Psoas muscle (tissue), 7 donors: ENCODE measurements at regions not wholly inside any gene's neighbourhood (a gene's known extent, or its start where the extent isn't known, plus 50 kb on each side); places are given as distances from the start of the nearest gene placed in this dataset.

Experiments
- ATAC-seq, 4 donors: fragments of 200-7000 bp; cut with Tn5 transposase; one replicate each; pipeline ENCODE4 v1.9.1; 2020; ENCODE audit warnings: moderate library complexity in 3 of 4, mild to moderate bottlenecking in 2 of 4
- DNase-seq, 2 donors: peaks; one replicate each; pipeline ENCODE4 v3.0.0-alpha.2; 2020
- H3K27ac ChIP-seq: fragments of 200-600 bp; one replicate; pipeline ENCODE4 v1.8.0; 2022
- H3K27me3 ChIP-seq, 3 donors: fragments of 200-600 bp in 1 of 3; one replicate each; pipeline versions ENCODE4 v1.6.1 to v1.8.0; 2013 to 2022; ENCODE audit warnings: low read length in 2 of 3, mild to moderate bottlenecking in 2 of 3, moderate library complexity in 1 of 3; ENCODE audit not compliant: insufficient read depth in 3 of 3
- H3K36me3 ChIP-seq, 2 donors: fragments of 200-600 bp in 1 of 2; one replicate each; pipeline versions ENCODE4 v1.6.1 to v1.8.0; 2013 to 2022; ENCODE audit warnings: low read depth in 1 of 2, mild to moderate bottlenecking in 1 of 2, moderate library complexity in 1 of 2; ENCODE audit not compliant: insufficient read depth in 1 of 2
- H3K4me1 ChIP-seq: fragments of 200-600 bp; one replicate; pipeline ENCODE4 v1.8.0; 2022
- H3K4me3 ChIP-seq: fragments of 200-600 bp; one replicate; pipeline ENCODE4 v1.8.0; 2022; ENCODE audit warnings: mild to moderate bottlenecking
- H3K9me3 ChIP-seq: fragments of 200-600 bp; one replicate; pipeline ENCODE4 v1.8.0; 2022
- WGBS, 3 donors: extraction: QIAGEN DNeasy Blood & Tissue Kit; methylation state at CpG; one replicate each; pipeline versions ENCODE4 v1.1.6 to v1.1.7; 2013; 5-methylcytosine and 5-hydroxymethylcytosine counted together
- intact Hi-C, 2 donors: fragments of 100-400 bp; cut with DNase I; formaldehyde crosslinking; loops; one replicate each; pipeline versions ENCODE4 v1.11.0 to v1.14.2; 2022
- TF ChIP-seq, protein P1 (sequence below): fragments of 200-600 bp; IDR thresholded peaks from one replicate; pipeline ENCODE4 v1.8.0; 2022; ENCODE audit warnings: antibody characterized with exemption
- donor health status: healthy with polysubstance abuse.
- donor health status: DM: no; HTN: no; CAD: no; lungs with moderate emphysema.
- donor health status: Bipolar disorder and iron deficiency.
- donor health status: healthy.
- donor health status: DM: yes; HTN: yes; CAD: no.
- donor health status: DM: no; HTN: no; CAD: no.
- donor health status: DM: yes; HTN: yes; CAD: no.

DNA sequence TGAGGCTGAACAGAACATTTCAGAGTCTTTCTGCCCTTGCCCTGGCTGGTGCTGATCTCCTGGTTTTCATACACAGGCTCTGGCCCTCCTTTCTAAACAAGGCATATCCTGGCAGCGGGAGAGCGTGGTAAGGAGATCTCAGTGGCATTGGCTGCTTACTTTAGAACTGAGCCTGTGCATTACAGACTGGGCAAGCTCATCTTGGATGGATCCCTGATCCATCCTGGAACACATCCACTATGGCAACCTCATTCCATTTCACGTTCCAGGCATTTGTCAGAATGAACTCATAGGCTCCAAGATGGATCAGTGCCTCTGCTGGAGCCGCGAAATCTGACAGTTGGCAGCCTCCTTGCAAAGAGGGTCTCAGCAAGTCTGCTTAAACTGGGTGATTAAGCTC lies 224.5 kb upstream of the PELI2 start:
- H3K27me3 ChIP-seq, result no peaks in the 10 kb centered on the region
- H3K36me3 ChIP-seq, result no peaks in the 10 kb centered on the region
- peaks cover 15% of the 10 kb centered on the region for H3K4me1 ChIP-seq
- H3K9me3 ChIP-seq, result no peaks in the 10 kb centered on the region
- peak overlapping the region; percentile 47 for H3K27ac ChIP-seq
- intact Hi-C loops, result loop anchor here in 1 of 2 donors (5.0 kb wide), 1 partner anchor 181 kb away; no protein-coding TSS in a partner anchor
- ATAC-seq (peak; percentile 77 to 86 (median 84)), DNase-seq (no peak)
- WGBS, 3 donors, result 19 to 43% (median 24%) methylated on average over 5 of the region's 5 CpGs
- TF ChIP-seq, protein P1, sequence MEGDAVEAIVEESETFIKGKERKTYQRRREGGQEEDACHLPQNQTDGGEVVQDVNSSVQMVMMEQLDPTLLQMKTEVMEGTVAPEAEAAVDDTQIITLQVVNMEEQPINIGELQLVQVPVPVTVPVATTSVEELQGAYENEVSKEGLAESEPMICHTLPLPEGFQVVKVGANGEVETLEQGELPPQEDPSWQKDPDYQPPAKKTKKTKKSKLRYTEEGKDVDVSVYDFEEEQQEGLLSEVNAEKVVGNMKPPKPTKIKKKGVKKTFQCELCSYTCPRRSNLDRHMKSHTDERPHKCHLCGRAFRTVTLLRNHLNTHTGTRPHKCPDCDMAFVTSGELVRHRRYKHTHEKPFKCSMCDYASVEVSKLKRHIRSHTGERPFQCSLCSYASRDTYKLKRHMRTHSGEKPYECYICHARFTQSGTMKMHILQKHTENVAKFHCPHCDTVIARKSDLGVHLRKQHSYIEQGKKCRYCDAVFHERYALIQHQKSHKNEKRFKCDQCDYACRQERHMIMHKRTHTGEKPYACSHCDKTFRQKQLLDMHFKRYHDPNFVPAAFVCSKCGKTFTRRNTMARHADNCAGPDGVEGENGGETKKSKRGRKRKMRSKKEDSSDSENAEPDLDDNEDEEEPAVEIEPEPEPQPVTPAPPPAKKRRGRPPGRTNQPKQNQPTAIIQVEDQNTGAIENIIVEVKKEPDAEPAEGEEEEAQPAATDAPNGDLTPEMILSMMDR, result no peak
- H3K4me3 ChIP-seq, result no peak overlapping the region

DNA sequence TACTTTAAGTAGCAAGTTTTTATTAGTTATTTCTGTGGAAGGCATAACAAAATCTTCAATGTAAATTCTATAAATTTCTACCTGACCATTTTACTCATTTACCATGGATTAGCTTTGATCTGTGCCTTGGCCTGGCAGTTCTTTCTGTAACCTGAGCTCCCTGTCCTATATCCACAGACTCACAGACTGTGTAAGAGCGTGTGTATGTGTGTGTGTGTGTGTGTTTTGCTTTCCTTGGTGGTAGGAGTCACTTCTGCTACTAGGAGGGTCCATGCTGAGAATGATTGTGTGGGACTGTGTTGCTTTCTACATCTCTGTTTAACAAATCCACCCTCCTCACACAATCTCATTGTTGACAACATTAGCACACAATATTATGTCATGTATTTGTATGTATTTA lies 221.2 kb upstream of the PELI2 start:
- no peak for DNase-seq
- Histone ChIP-seq H3K27ac (no peak overlapping the region), H3K27me3 (no peaks in the 10 kb centered on the region), H3K36me3 (no peaks in the 10 kb centered on the region), H3K9me3 (no peaks in the 10 kb centered on the region), H3K4me3 (no peak overlapping the region), H3K4me1 (peaks cover 13% of the 10 kb centered on the region)
- intact Hi-C loops, result no loop called here
- TF ChIP-seq, protein P1, result no peak
- ATAC-seq, result no peak
- WGBS, 3 donors, result 55 to 78% (median 75%) methylated on average over 1 of the region's 1 CpG

DNA sequence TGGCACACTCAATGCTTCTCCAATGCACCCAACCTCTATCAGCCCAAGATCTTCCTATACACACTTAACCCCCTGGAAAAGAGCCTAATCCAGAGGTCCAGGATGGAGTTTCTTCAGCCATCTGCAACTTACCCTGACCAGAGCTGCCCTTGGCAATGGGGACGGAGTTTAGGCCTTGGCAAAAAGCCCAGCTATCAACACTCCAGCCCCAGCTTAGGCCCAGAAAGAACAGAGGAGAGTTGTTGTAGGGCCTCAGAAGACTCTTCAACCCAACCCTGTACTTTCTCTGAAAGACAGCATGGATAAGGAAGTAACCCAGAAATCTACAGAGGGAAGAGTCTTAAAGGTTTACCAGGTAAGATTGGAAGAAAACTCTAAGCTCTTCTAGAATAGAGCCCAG lies 219.3 kb upstream of the PELI2 start:
- Histone ChIP-seq H3K4me1 (peaks cover 8% of the 10 kb centered on the region), H3K36me3 (no peaks in the 10 kb centered on the region), H3K27me3 (no peaks in the 10 kb centered on the region), H3K4me3 (no peak overlapping the region), H3K9me3 (no peaks in the 10 kb centered on the region), H3K27ac (no peak overlapping the region)
- intact Hi-C loops, result no loop called here
- ATAC-seq (no peak), DNase-seq (no peak)
- TF ChIP-seq, protein P1, result no peak
- WGBS, 3 donors, result 16 to 35% (median 18%) methylated on average over 1 of the region's 1 CpG

DNA sequence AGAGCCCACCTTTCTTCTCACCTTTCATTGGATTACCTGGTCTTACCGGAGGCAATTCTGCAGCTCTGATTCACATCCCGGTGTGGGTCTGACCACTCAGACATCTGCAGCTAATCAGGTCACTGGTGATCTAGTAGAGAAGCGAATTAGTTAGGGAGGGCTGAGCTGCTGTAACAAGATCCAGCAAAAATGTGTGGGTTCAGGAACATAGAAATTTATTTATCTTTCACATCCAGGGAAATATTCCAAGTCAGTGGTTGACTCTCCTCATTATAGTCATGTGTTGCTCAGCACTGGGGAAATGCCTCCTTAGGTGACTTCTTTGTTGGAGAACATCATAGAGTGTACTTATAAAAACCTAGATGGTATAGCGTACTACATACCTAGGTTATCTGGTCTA lies 218.7 kb upstream of the PELI2 start:
- intact Hi-C loops, result no loop called here
- WGBS, 3 donors, result 95 to 97% (median 96%) methylated on average over 4 of the region's 4 CpGs
- Histone ChIP-seq H3K36me3 (no peaks in the 10 kb centered on the region), H3K27me3 (no peaks in the 10 kb centered on the region), H3K4me3 (no peak overlapping the region), H3K4me1 (peaks cover 12% of the 10 kb centered on the region), H3K9me3 (no peaks in the 10 kb centered on the region), H3K27ac (no peak overlapping the region)
- ATAC-seq (no peak), DNase-seq (no peak)
- TF ChIP-seq, protein P1, result no peak

DNA sequence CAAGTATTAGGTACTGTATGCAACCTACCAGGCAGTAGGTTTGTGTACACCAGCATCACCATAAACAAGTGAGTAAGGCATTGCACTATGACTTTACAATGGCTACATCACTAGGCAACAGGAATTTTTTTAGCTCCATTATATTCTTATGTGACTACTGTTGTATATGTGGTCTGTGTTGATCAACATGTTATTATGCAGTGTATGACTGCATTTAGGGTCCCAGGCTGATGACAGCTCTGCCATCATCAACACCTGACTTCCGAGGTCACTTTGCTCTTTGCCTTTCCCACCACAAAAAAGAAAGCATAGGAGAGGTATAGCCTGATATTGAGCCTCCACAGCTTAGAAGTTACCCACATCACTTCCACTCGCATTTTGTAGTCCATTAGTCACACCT lies 217.5 kb upstream of the PELI2 start:
- Histone ChIP-seq H3K27ac (no peak overlapping the region), H3K4me3 (no peak overlapping the region), H3K27me3 (no peaks in the 10 kb centered on the region), H3K9me3 (no peaks in the 10 kb centered on the region), H3K4me1 (peaks cover 12% of the 10 kb centered on the region), H3K36me3 (no peaks in the 10 kb centered on the region)
- ATAC-seq (no peak), DNase-seq (no peak)
- intact Hi-C loops, result no loop called here
- WGBS, 3 donors, result 86 to 94% (median 91%) methylated on average over 2 of the region's 2 CpGs
- TF ChIP-seq, protein P1, result no peak
